GM18870 (cell line): ENCODE measurements at regions not wholly inside any gene's neighbourhood (a gene's known extent, or its start where the extent isn't known, plus 50 kb on each side); places are given as distances from the start of the nearest gene placed in this dataset.

Source experiments
- ATAC-seq: cut with Tn5 transposase; IDR thresholded peaks from one replicate; pipeline ENCODE4 v1.9.1; 2021; ENCODE audit warnings: moderate library complexity; ENCODE audit not compliant: unreplicated experiment

- ATAC-seq, result no peak
These were observed 798.4 kb upstream of the TENM4 start for GRCh38 chr11:80239217-80239616.

- no peak for ATAC-seq
These were observed 787.1 kb upstream of the TENM4 start for GRCh38 chr11:80227915-80228314.

DNA sequence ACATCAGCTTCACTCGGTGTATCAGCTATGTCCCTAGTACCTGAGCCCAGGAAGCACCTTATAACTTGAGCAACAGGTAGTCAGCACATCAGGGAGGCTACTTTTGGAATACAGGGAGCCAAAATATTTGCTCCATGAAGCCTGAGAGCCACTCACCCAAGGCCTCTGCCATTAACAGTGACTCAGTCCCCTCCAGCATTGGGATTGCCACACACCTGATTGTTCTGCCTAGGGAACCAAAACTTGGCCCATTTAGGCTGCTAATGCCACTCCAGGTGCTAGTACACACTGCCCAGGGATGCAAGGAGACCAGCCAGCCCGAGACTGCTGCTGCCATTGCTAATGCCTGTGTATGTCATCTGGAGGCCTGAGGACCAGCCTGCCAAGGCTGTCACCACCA is 773.6 kb upstream of the TENM4 start:
- ATAC-seq, result no peak

- no peak for ATAC-seq
These were observed 770.8 kb upstream of the TENM4 start for GRCh38 chr11:80211673-80212072.

- ATAC-seq, result no peak
These were observed 763.2 kb upstream of the TENM4 start for GRCh38 chr11:80204021-80204420.

DNA sequence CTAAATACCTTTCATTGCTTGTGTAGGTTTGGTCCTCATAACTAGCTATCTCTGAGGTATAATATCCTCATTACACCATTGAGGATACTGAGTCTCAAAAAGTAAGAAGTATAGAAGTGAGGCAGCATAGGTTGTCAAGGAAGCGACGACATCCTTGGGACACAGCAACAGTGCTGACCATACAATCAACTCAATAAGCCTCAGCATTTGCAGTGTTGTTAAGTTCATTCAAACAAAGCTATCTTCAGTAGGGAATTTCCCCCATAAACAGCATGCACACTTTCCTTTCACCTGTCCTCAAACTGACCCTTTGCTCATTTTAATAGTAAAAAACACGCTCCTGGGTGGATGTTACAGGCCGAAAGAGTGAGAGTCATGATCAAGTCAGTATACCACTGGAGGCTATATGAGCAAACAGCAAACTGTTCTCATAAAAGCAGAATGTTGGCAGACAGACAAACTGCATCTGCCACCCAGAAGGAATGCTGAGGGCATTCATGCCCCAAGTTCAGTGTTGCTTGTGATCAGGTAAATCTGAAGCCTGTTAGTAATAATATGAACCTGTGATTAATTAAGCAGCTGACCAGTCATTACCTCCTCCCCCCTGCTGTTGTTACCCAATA is 756.2 kb upstream of the TENM4 start:
- no peak for ATAC-seq

DNA sequence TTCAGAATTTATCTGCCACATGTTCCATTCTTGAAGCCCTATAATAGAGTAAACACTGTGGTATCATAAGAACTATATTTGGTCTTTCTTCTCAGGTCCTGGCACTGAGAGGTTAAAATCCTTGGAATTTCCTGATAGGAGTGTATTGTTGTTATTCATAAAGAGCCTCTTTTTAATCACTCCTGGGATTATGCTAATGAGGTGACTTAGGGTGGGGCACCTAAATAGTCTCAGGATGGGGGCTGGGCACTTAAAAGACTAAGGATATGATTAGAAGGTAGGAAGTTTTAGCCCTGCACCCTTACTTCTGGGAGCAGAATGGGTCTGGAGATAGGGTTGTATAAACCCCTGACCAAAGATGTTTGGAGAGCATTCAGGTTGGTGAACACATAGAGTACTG is 755.2 kb upstream of the TENM4 start:
- ATAC-seq, result no peak

- ATAC-seq, result no peak
These were observed 753.8 kb upstream of the TENM4 start for GRCh38 chr11:80194625-80195024.

GRCh38 chr11:80194016-80194415 is 753.2 kb upstream of the TENM4 start:
- ATAC-seq, result no peak

- no peak for ATAC-seq
These were observed 747.3 kb upstream of the TENM4 start for GRCh38 chr11:80188076-80188627.

GRCh38 chr11:80186692-80187091 is 745.9 kb upstream of the TENM4 start:
- ATAC-seq, result no peak

- ATAC-seq, result no peak
These were observed 742.1 kb upstream of the TENM4 start for GRCh38 chr11:80182901-80183300.

DNA sequence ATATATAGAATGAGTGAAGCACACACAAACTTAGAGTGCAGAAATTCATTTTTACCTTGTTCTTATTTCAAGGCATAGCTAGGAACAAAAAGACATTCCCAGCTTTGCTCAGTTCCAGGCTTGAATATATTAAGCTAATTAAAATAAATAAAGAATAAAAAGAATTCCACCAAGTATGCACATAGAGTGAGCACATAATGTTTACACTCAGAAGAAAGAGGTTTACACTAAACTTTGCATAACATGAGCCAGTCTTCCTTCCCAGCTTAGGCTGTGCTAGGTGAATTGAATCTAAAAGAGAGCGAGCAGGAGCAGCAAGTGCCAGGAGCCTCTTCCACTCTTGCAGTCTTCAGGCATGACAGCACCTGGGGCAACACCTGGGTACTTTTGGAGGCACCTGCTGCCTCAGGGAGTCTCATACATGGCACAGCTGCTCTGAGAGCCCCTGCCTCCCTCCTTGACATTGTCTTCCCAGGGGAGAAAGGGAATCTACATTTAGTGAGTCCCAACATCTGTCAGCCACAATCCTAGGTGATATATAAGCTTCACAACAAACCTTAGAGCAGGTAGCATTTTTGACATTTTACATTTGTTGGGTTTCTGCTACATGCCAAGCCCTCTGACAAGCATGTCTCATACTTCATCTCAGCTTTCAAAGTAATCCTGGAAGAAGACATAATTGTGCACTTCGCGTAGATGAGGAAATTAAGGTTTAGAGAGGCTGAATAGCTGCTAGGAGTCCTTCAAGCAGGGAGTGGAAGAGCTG is 732.7 kb upstream of the TENM4 start:
- no peak for ATAC-seq

GRCh38 chr11:80168796-80169195 is 728.0 kb upstream of the TENM4 start:
- no peak for ATAC-seq

DNA sequence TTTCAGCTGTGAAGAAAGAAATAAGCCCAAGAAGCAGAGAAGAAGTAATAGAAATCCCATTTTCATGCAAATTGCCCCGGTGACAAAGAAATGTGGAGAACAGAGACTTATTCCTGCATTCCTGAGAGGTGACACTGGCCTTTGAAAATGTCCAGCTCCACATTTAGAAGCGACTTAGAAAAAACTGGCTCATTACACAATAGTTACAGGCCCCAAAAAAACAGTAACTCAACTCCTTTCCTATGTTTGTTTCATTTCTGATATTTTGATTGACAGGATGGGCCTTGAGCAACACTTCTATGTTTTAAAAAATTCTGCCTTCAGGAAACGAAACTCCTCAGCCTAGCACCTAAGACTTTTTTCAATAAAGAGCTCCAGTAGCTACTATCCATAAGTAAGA is 726.9 kb upstream of the TENM4 start:
- ATAC-seq, result no peak

DNA sequence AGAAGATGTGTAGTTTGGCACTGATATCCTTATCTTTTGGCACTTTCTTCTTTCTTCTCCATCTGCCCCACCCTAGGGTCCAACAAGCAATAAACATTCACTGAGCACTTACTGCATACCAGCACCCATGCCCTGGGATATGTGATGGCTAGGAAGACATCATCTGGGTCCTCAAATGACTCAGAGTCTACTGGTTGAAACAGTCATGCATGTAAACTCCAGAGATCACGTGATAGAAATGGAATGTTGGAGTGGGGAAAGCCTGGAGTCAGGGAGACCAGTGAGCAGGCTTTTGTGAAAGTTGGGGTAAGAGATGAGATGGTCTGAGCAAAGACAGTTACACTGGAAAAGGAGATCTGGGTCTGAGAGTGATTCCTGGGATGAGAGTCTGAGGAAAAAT is 724.9 kb upstream of the TENM4 start:
- no peak for ATAC-seq

DNA sequence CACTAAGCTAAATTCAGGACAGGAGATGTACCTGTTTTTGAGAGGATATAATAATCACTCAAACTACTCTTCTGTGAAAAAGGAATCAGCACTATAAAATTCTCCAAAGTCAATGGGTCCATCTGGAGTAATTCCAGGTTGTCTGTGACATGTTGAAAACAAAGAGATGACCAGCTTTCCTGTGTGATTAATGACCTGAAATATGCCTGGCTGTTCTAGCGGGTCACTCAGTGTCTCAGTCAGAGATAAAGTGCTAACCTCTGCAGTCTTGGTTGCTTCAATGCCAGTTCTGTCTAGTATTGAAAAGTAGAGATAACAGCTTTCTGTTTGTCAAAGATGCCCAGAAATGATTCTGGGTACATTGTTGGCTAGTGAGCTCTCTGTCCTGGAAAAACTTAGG is 722.6 kb upstream of the TENM4 start:
- no peak for ATAC-seq

DNA sequence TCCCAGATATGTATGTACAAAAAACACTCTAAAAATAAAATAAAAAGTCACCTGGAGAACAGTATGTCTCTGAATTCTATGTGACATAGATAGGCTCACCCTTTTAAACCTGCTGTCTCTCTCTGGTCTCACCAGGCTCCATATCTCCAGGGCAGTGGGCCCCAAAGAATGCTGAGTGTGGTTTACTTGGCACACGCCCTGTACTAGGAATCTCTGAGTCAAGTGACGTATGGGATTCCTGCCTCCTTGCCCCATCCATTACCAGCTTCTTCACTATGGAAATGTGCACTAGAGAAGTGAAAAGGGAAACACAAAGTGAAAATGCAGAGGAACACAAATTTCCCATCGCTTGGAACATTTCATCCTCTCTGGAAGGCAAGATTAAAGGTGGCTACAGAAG is 722.2 kb upstream of the TENM4 start:
- ATAC-seq, result no peak

DNA sequence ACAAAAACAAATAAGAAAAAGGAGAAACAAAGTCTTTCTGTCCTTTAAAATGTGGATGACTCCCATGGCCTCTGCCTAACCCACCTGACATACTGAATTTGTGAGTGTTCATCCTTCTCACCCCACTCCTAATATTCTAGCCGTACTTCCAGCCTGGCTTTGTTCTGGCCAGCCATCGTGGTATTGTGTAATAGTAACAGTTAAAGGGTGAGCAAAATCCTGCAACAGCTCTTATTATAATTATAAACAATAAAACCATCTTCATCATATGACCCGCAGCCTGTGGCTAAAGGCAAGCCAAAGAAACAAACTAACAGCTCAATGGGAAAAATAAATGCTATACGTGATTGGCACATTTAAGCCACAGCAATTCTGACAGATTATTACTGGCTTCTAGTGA is 721.6 kb upstream of the TENM4 start:
- no peak for ATAC-seq

DNA sequence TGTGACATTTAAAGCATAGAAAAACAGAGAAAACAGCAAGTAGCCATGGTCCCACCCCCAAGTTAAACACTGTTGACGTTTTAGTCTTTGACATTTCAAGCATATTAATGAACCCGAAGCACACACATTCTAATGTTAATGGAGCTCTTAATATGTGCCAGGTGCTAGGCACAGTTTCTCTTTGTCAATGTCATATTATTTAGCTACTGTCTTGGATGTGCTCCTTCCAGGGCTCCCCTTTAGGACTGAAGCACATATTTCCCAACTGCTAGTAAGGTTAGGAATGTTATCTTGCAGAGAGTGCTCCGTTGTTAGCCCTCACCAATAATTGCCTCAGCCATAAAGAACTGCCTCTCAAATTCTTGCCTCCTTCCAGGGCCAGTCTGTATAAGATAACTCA is 716.6 kb upstream of the TENM4 start:
- ATAC-seq, result no peak

DNA sequence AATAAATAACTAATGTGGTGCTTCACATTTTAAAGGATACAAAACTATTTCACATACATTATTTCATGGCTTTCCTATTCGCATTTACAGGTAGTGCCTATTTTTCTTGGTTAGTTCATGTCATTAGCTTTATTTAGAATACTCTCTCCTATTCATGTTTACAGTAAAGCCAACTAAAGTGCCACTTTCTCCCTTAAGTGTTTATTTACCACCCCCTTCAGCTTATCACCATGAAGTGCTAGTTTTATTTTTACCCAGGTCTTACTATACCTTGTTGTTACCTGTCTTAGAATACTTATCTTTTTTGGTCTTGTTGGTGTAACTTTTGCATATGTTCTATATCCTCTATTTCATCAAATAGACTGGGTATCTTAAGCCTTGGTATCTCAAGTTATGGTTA is 715.2 kb upstream of the TENM4 start:
- ATAC-seq, result no peak

GRCh38 chr11:80155412-80156017 is 714.7 kb upstream of the TENM4 start:
- ATAC-seq, result peak; percentile 68
